G401.6 (cell line): ENCODE measurements at regions not wholly inside any gene's neighbourhood (a gene's known extent, or its start where the extent isn't known, plus 50 kb on each side); places are given as distances from the start of the nearest gene placed in this dataset.

ENCODE experiments used
- FAIRE-seq: peaks from 2 replicates; lab custom pipeline; 2012; peaks lifted over from hg19 to GRCh38; lab: Jason Lieb, UNC

DNA sequence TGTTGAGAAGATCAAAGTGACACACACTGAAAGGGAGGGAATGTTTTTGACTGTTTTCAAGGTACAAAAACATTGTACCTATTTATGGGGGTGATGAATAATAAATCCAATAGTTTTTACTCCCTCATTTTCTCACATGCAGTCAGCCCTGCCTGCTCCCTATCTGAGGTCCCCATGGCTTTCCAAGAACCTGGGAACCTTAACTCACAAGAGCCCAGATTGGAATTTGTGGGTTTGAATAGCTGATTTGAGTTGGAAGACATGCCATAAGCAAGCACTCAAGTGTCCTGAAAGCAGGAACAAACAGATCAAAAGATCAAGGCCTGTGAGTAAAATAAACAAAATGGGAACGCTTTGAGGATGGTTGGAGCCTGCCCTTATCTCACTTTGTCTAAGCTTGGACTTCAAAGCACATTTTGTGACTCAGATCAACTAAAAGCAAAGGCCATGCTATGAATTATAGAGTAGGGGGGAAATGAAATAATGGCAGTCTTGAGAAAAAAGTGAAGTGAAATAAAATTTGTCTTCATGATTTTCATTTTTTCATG is 136.6 kb downstream of the LYPLAL1 start:
- FAIRE-seq = no peak

GRCh38 chr1:219308367-219308766 is 134.7 kb downstream of the LYPLAL1 start:
- FAIRE-seq = no peak

GRCh38 chr1:219304227-219305226 is 130.8 kb downstream of the LYPLAL1 start:
- FAIRE-seq = no peak

DNA sequence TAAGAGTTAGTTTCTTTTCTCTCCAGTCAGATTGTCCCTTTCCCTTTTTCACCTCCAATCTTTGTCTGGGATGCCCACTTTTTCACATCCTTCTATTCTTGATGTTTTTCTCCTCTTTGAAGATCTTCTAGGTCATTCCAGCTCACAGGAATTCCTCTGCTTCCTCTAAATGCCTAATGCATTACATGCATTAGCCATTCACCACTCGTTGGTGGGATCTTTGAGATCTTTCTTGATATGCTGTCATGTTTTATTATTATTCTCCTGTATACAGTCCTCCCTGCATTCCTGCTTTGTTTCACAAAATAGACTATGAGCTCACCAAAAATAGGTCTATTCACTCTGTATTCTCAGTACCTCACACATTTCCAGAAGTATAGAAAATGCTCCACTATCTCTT is 129.0 kb downstream of the LYPLAL1 start:
- FAIRE-seq = no peak

DNA sequence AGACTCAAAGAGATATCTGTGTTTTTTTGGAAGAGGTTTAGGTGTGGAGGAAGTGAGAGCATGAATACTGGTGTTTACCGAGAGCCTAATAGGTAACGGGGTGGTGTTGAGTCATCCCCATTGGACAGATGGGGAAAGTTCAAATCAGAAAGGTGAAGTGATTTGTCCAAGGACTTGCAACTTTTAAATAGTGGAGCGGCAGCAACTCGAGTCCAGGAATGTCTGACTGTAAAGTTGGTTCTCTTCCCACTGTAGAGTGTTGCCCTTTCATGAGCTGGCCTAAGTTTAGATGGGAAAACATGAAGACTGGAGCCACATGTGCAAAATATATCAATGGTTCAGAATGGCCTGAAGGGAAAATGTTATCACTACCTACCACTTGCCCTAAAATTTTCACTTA is 125.7 kb downstream of the LYPLAL1 start:
- no peak for FAIRE-seq

DNA sequence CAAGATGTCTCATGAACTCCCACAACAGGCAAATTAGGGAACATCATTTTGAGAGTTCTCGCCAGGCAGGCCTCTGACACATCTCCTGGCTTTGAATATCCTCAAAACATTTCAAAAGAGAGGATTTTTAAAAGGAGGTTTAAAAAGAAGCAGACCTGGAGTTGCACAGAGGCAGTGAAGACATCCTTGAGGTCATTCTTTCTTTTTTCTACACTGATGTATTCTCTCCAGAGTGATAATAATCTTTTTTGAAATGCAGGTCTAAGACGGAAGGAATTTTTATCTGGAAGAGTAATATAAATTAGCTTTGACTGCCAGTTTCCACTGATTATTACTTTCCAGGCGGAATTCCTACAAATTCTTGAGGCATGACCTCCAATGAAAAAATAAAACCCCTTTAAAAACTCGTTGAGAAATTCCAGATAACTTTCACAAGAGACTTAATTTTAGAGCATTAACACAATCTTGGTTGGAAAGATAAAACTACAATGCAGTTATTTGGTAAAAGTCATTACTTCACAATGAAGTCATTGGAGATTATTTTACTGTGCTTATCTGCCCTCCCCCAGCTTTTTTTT is 125.0 kb downstream of the LYPLAL1 start:
- FAIRE-seq = no peak

GRCh38 chr1:219296430-219297355 is 123.0 kb downstream of the LYPLAL1 start:
- FAIRE-seq = no peak

GRCh38 chr1:219294251-219294650 is 120.6 kb downstream of the LYPLAL1 start:
- FAIRE-seq = no peak

GRCh38 chr1:219293410-219293809 is 119.7 kb downstream of the LYPLAL1 start:
- no peak for FAIRE-seq

DNA sequence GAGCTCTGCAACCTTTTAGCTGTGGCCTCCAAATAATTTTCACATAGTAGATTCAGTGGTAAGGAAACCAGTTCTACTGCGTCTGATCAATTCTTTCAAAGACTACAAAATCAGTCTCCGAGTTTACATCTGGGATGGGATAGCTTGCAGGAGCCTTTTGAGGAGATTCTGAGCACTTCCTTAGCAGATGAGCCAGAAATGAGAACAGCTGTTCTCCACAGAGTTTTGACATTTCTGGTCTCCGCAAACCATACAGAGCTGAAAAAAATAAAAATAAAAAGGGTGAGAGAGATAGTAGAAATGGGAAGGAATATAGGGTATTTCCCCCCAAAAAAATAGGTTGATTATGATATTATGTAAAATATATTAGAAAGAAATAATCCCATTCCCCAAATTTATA is 119.3 kb downstream of the LYPLAL1 start:
- FAIRE-seq = no peak

- no peak for FAIRE-seq
Measured at GRCh38 chr1:219292341-219292740, 118.7 kb downstream of the LYPLAL1 start.

- no peak for FAIRE-seq
Measured at GRCh38 chr1:219289171-219289570, 115.5 kb downstream of the LYPLAL1 start.

DNA sequence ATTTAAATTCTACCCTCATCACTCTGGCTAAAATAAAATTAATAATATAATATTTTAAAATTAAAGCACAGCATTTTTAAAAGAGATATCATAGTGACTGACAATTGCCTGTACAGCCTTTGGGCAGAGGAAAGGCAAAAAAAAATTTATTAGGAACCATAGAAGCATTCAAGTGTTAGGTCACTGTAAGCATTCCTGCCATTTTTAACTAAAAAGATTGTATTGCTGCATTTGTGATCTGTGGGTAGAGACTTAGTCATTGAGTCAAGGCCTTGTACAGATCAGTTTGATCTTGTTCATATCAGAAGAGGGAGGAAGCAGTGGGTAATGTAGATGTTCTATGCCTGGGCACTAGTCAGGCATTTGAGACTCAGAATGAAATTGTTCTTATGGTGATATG is 109.9 kb downstream of the LYPLAL1 start:
- FAIRE-seq = no peak

DNA sequence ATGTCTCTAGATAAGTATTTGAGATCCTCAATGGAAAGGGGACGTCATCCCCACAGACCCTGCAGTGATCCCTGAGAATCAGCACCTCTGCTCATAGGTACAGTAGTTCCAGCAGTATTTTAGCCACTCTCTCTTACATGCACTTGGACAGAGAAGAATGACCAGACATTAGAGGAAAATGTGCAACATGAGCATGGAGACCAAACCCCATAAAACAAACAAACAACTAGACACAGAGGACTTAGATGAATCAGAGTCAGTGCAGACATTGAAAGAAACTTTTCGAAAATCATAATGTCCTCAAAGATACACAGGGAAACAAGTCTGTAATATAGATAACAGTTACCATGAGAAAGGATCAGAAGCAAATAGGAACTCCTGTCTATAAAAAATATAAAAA is 108.2 kb downstream of the LYPLAL1 start:
- no peak for FAIRE-seq

GRCh38 chr1:219279017-219279770 is 105.5 kb downstream of the LYPLAL1 start:
- FAIRE-seq = no peak

GRCh38 chr1:219278288-219278687 is 104.6 kb downstream of the LYPLAL1 start:
- FAIRE-seq = no peak

DNA sequence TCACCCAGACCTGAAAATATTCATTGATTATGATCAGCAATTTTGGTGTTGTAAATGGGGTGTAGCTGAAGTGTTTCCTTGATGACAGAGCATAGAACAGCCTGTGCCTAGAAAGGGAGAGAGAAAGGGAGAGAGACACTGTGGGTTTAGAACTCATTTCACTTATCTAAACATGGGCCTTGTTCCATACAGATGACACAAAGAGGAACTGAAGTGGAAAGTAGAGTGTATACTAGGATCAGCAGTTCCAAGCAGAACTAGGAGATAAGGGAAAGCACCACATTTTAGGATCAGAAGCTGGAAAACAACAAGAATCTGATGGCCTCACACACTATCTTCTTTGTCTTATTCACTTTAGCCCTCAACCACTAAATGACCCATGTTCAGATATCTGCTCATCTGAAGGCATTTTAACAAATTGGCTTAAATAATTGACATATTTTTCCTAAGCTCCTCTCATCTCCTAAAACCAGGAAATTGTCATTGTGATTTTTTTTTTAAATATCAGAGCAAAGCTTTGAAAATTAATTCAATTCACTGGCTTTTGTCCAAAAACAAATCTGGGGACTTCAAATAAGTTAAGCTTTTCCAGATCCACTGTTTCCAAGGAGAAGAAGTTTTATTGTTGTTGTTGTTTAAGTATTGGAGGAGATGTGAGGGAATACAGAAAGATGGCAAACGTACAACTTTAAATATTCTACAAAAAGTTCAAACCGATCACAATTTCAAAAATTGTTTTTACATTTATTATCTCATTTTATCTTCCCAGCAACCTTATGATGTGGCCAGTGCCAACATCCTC is 103.8 kb downstream of the LYPLAL1 start:
- FAIRE-seq = no peak

DNA sequence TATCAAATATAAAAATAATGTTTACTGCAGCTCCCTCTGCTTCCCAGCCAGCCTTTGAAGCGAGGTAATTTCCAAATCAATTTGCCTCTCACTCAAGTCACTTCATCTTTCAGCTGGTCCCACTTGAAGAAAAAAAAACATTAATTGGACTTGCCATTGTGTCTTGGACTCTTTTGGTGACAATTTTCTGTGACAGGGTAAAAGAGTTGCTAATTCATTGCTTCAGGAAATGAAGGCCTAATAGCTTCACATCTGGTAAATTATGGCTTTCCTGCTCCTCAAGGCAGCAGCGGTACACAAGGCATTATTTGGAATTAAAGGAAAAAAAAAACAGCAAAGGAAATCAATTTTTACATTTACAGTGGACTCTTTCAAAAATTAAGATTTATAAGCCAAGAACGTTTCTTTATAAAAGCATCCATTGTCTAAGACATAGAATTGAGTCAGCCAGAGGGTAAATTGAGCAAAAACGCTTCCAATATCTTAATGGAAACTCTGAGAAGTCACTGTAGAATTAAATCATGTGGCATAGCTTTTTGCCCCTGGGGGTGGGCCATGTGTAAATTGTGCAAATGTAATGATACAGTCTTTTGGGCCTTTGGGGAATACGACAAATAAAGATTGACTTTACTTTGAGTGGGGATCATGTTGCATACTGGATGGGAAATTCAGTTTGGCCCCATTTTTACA is 102.5 kb downstream of the LYPLAL1 start:
- no peak for FAIRE-seq

- FAIRE-seq = no peak
Measured at GRCh38 chr1:219273088-219273686, 99.5 kb downstream of the LYPLAL1 start.
